Left lung (tissue), 4 donors: ENCODE measurements at regions not wholly inside any gene's neighbourhood (a gene's known extent, or its start where the extent isn't known, plus 50 kb on each side); places are given as distances from the start of the nearest gene placed in this dataset.
"Not testable (repeated sequence)": the region's sequence is repeated elsewhere in the genome, so short reads cannot be mapped to it uniquely, and the experiment has no call there.

Experiments used
- ATAC-seq: fragments of 200-7000 bp; cut with Tn5 transposase; one replicate; pipeline ENCODE4 v1.9.1; 2020; ENCODE audit warnings: moderate library complexity
- DNase-seq, 4 donors: peaks; one replicate each; pipeline ENCODE4 v3.0.0-alpha.2; 2013 to 2020
- H3K27ac ChIP-seq, 2 donors: fragments of 200-600 bp; sonication (generic) in 1 of 2; one replicate each; pipeline versions ENCODE4 v1.5.0 to v1.8.0; 2020 to 2021
- H3K27me3 ChIP-seq, 2 donors: fragments of 200-600 bp; sonication (generic) in 1 of 2; one replicate each; pipeline versions ENCODE4 v1.5.0 to v1.8.0; 2020 to 2021
- H3K36me3 ChIP-seq, 2 donors: fragments of 200-600 bp; sonication (generic) in 1 of 2; one replicate each; pipeline versions ENCODE4 v1.5.0 to v1.8.0; 2020 to 2021
- H3K4me1 ChIP-seq, 2 donors: fragments of 200-600 bp; one replicate each; pipeline ENCODE4 v1.8.0; 2021
- H3K4me3 ChIP-seq, 2 donors: fragments of 200-600 bp; sonication (generic) in 1 of 2; one replicate each; pipeline versions ENCODE4 v1.5.0 to v1.8.0; 2020 to 2021; ENCODE audit warnings: mild to moderate bottlenecking in 1 of 2
- H3K9me3 ChIP-seq, 2 donors: fragments of 200-600 bp; sonication (generic) in 1 of 2; one replicate each; pipeline versions ENCODE4 v1.5.0 to v1.8.0; 2020 to 2021
- intact Hi-C, 2 donors: fragments of 100-400 bp; cut with DNase I; formaldehyde crosslinking; loops; one replicate each; pipeline versions ENCODE4 v1.11.2 to v1.14.2; 2022
- TF ChIP-seq, protein P1 (sequence below), 2 donors: fragments of 200-600 bp; sonication (generic) in 1 of 2; IDR thresholded peaks; one replicate each; pipeline versions ENCODE4 v1.5.0 to v1.8.0; 2021; ENCODE audit warnings: antibody characterized with exemption in 2 of 2
- donor health status: DM: no; HTN: yes; CAD: no.
- donor health status: DM: no; HTN: no; CAD: no.

DNA sequence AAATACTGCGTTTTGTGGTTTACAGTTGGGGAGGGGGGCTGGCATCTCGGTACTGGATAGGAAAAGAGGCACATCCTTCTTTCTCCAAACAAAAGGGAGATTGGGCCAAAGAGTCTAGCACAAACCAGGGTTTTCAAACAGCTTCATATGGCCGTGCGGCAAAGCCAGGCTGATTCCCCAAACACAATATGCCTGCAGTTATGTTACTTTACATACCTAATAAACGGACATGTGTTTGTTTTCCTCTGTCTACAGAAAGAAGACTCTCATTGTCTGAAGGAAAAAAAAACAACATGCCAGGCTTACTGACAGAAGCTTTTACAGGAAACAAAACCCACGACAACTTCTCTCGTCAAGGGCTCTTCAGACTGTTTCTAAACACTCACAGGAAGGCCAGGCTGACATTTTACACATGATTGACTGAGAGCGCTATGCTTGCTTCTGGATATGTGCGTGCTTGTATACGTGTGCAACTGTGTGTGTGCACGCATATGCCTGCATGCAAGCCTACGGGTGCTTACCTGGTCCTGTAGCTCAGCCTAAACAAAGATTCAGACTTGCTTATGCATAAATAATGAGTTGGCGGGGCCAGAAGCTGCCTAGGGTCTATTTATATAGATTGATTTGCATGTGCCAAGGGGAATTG lies 461.0 kb upstream of the C16orf82 start:
- H3K4me3 ChIP-seq = no peak overlapping the region
- H3K27ac ChIP-seq = no peak overlapping the region
- H3K27me3 ChIP-seq = no peaks in the 10 kb centered on the region
- intact Hi-C loops = no loop called here
- TF ChIP-seq, protein P1, sequence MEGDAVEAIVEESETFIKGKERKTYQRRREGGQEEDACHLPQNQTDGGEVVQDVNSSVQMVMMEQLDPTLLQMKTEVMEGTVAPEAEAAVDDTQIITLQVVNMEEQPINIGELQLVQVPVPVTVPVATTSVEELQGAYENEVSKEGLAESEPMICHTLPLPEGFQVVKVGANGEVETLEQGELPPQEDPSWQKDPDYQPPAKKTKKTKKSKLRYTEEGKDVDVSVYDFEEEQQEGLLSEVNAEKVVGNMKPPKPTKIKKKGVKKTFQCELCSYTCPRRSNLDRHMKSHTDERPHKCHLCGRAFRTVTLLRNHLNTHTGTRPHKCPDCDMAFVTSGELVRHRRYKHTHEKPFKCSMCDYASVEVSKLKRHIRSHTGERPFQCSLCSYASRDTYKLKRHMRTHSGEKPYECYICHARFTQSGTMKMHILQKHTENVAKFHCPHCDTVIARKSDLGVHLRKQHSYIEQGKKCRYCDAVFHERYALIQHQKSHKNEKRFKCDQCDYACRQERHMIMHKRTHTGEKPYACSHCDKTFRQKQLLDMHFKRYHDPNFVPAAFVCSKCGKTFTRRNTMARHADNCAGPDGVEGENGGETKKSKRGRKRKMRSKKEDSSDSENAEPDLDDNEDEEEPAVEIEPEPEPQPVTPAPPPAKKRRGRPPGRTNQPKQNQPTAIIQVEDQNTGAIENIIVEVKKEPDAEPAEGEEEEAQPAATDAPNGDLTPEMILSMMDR (IDR thresholded peaks at IDR 0.05) = no peak
- no peaks in the 10 kb centered on the region for H3K4me1 ChIP-seq
- no peaks in the 10 kb centered on the region for H3K36me3 ChIP-seq
- ATAC-seq (no peak), DNase-seq (no peak)
- H3K9me3 ChIP-seq = no peaks in the 10 kb centered on the region

DNA sequence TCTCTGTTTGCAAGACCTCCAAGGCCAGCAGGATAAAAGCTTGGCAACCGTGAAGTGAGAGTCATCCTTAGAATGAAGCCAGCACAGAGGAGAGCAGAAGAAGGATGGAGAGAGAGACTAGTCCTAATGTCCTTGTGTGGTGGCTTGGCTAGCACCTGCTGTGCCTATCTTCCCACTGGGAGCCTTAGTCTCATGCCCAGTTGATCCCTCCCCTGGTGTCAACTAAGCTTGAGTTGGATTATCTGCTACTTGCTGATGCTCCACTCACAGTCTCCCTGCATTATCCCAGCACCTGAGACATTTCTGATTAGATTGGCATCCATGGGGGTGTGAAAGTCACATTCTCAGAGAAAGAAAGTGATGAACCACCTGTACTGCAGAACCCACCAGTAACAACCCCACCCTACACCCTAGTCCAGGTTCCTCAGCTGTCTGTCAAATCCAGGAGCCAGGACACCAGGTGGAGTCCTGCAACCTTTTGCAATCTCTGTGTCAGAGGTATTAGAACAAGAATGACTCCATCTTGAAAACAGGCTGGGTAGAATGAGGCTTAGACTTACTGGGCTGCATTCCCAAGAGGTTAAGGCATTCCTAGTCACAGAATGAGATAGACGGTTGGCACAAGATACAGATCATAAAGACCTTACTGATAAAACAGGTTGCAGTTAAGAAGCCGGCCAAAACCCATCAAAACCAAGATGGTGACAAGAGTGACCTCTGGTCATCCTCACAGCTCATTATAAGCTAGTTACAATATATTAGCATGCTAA lies 460.2 kb upstream of the C16orf82 start:
- no peak for ATAC-seq
- TF ChIP-seq, protein P1 (IDR thresholded peaks at IDR 0.05) = no peak
- Histone ChIP-seq H3K27ac (no peak overlapping the region), H3K9me3 (no peaks in the 10 kb centered on the region), H3K4me1 (no peaks in the 10 kb centered on the region), H3K4me3 (no peak overlapping the region), H3K36me3 (no peaks in the 10 kb centered on the region), H3K27me3 (no peaks in the 10 kb centered on the region)
- intact Hi-C loops = no loop called here
- DNase-seq = no peak

DNA sequence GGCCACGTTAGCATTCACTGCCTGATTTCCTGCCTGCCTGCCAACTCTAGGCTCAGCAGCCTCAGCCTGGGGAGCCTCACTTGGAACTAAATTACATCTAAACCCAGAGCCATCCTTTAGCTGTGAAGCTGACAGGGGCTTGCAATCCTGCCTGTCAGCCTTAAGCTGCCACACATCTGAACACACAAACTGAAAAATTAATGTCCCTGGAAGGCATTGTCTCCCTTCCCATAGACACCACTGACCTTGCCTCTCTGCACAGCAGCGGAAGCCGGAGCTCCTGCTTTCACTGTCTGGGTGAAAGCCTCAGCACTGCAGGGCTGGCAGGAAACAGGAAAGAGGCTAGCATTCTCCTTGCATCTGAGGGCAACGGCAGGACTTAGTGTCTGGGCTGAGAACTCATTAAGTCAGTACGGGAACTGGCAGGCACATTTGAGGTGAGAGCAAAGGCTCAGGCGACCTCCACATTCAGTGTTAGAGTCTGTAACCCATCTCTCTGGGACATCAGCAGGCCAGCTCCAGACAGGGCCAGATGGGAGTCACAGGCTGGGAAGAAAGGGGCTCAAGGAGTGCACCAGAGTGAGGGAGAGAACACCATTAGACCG lies 452.4 kb upstream of the C16orf82 start:
- no peak overlapping the region for H3K4me3 ChIP-seq
- H3K27ac ChIP-seq = no peak overlapping the region
- intact Hi-C loops = no loop called here
- no peaks in the 10 kb centered on the region for H3K9me3 ChIP-seq
- DNase-seq (no peak), ATAC-seq (no peak)
- TF ChIP-seq, protein P1 (IDR thresholded peaks at IDR 0.05) = no peak
- no peaks in the 10 kb centered on the region for H3K36me3 ChIP-seq
- H3K4me1 ChIP-seq = no peaks in the 10 kb centered on the region
- H3K27me3 ChIP-seq = no peaks in the 10 kb centered on the region

DNA sequence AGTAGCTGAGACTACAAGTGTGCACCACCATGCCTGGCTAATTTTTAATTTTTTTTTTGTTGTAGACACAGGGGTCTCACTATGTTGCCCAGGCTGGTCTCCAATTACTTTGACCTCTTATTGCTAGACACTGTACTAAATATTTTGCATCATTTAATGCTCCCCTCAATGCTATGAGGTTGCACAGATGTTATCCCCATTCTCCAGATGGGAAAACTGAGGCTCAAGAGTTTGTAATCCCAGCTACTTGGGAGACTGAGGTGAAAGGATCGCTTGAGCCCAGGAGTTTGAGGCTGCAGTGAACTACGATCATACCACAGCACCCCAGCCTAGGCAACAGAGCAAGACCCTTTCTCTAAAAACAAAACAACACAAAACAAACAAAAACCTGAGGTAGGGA lies 443.3 kb upstream of the C16orf82 start:
- TF ChIP-seq, protein P1 (IDR thresholded peaks at IDR 0.05) = no peak
- Histone ChIP-seq H3K9me3 (peaks cover 0 to 7% of the 10 kb centered on the region in 2 donors), H3K36me3 (no peaks in the 10 kb centered on the region), H3K4me3 (no peak overlapping the region), H3K4me1 (no peaks in the 10 kb centered on the region), H3K27ac (no peak overlapping the region), H3K27me3 (no peaks in the 10 kb centered on the region)
- no peak for DNase-seq
- intact Hi-C loops = no loop called here
- ATAC-seq = no peak

DNA sequence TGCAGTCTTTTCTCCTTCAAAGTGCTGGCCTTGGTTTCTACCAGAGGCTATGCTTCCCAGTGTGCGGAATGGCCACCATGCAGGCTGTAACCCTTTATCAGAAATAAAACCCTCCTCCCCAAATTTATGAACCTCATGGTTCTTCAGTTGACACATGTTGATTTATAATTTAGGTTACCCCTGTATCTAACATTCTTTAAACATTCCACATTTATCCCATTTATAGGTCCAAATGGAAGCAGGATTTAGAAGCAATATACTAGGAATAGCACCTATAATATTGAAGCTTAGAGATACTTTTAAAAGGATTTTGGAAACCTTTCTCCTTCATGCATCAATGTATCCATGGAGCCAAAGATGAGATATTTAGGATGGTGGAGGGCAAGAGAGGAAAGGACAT lies 438.8 kb upstream of the C16orf82 start:
- no peak overlapping the region for H3K4me3 ChIP-seq
- no peaks in the 10 kb centered on the region for H3K36me3 ChIP-seq
- DNase-seq (no peak), ATAC-seq (no peak)
- H3K27ac ChIP-seq = no peak overlapping the region
- H3K27me3 ChIP-seq = no peaks in the 10 kb centered on the region
- TF ChIP-seq, protein P1 (IDR thresholded peaks at IDR 0.05) = no peak
- intact Hi-C loops = no loop called here
- peaks cover 0 to 22% of the 10 kb centered on the region in 2 donors for H3K9me3 ChIP-seq
- H3K4me1 ChIP-seq = no peaks in the 10 kb centered on the region

DNA sequence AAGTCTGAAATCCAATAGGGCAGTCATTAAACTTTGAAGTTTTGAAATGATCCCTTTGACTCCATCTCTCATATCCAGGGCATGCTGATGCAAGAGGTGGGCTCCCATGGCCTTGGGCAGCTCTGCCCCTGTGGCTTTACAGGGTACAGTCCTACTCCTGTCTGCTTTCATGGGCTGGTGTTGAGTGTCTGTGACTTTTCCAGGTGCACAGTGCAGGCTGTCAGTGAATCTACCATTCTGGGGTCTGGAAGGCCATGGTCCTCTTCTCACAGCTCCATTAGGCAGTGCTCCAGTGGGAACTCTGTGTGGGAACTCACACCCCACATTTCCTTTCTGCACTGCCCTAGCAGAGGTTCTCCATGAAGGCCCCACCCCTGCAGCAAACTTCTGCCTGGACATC lies 435.4 kb upstream of the C16orf82 start:
- ATAC-seq, H3K4me1 ChIP-seq, H3K36me3 ChIP-seq, H3K27ac ChIP-seq, intact Hi-C loops, DNase-seq, H3K4me3 ChIP-seq, H3K27me3 ChIP-seq: not testable (repeated sequence)
- H3K9me3 ChIP-seq = peaks cover 0 to 38% of the 10 kb centered on the region in 2 donors
